ENCODE measurements at regions not wholly inside any gene's neighbourhood (a gene's known extent, or its start where the extent isn't known, plus 50 kb on each side); places are given as distances from the start of the nearest gene placed in this dataset.

DNA sequence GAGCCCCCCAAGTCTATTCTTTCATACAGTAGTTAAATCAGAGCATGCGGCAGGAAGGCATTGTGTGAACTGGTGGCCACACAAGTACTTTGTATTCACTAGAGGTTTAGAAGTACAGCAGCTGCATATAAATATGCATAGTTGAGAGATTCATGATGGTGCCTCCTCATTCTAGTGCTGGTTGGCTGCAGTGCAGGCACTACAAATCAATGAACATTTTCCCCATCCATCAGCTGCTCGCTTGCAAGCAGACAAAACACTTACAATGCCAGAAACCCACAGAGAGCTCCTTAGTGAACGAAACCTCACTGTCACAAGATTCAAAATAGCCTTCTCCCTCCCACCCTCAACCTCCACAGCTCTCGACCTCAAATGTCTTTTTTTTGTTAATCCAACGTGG is 726.2 kb downstream of the USP25 start:
- TF ChIP-seq, protein P1, sequence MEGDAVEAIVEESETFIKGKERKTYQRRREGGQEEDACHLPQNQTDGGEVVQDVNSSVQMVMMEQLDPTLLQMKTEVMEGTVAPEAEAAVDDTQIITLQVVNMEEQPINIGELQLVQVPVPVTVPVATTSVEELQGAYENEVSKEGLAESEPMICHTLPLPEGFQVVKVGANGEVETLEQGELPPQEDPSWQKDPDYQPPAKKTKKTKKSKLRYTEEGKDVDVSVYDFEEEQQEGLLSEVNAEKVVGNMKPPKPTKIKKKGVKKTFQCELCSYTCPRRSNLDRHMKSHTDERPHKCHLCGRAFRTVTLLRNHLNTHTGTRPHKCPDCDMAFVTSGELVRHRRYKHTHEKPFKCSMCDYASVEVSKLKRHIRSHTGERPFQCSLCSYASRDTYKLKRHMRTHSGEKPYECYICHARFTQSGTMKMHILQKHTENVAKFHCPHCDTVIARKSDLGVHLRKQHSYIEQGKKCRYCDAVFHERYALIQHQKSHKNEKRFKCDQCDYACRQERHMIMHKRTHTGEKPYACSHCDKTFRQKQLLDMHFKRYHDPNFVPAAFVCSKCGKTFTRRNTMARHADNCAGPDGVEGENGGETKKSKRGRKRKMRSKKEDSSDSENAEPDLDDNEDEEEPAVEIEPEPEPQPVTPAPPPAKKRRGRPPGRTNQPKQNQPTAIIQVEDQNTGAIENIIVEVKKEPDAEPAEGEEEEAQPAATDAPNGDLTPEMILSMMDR (IDR thresholded peaks at IDR 0.05), result no peak
- no peak for TF ChIP-seq POLR2A (IDR thresholded peaks at IDR 0.05)
